Breast epithelium (tissue), 4 donors: ENCODE measurements at regions not wholly inside any gene's neighbourhood (a gene's known extent, or its start where the extent isn't known, plus 50 kb on each side); places are given as distances from the start of the nearest gene placed in this dataset.

Source experiments
- DNase-seq, 2 donors: peaks; one replicate each; pipeline ENCODE4 v3.0.0-alpha.2; 2019; ENCODE audit warnings: low spot score in 2 of 2
- H3K27ac ChIP-seq, 2 donors: fragments of 200-600 bp; sonication (generic) in 1 of 2; one replicate each; pipeline ENCODE4 v1.5.1; 2016 to 2019; ENCODE audit warnings: mild to moderate bottlenecking in 1 of 2
- H3K27me3 ChIP-seq, 2 donors: fragments of 200-600 bp; sonication (generic) in 1 of 2; one replicate each; pipeline versions ENCODE4 v1.5.1 to v1.6.0; 2017 to 2019; ENCODE audit warnings: control low read depth in 1 of 2, mild to moderate bottlenecking in 1 of 2
- H3K36me3 ChIP-seq: fragments of 200-600 bp; one replicate; pipeline ENCODE4 v1.5.1; 2019
- H3K4me1 ChIP-seq, 2 donors: fragments of 200-600 bp; sonication (generic); one replicate each; pipeline ENCODE4 v1.5.1; 2016 to 2019; ENCODE audit warnings: control low read depth in 1 of 2
- H3K4me3 ChIP-seq, 3 donors: fragments of 200-600 bp; sonication (generic); 1 replicate in 2 of 3; 2 replicates in 1 of 3; pipeline ENCODE4 v1.5.1; 2016 to 2019; ENCODE audit warnings: mild to moderate bottlenecking in 3 of 3, moderate library complexity in 2 of 3
- H3K9me3 ChIP-seq, 2 donors: fragments of 200-600 bp; sonication (generic) in 1 of 2; one replicate each; pipeline ENCODE4 v1.5.1; 2016 to 2019; ENCODE audit warnings: control low read depth in 1 of 2
- CTCF ChIP-seq, 3 donors: fragments of 450-650 bp; IDR thresholded peaks; one replicate each; pipeline ENCODE4 v1.5.1; 2016 to 2017; ENCODE audit warnings: antibody characterized with exemption in 3 of 3, mild to moderate bottlenecking in 3 of 3, moderate library complexity in 3 of 3
- POLR2A ChIP-seq: fragments of 450-650 bp; IDR thresholded peaks from one replicate; pipeline ENCODE4 v1.6.1; 2016; ENCODE audit warnings: antibody characterized with exemption, mild to moderate bottlenecking, moderate library complexity
- POLR2AphosphoS5 ChIP-seq, 3 donors: sonication (generic); formaldehyde crosslinking; IDR thresholded peaks; one replicate each; pipeline ENCODE4 v1.6.1; 2017; ENCODE audit warnings: antibody characterized with exemption in 3 of 3
- intact Hi-C: fragments of 100-400 bp; cut with DNase I; formaldehyde crosslinking; loops from one replicate; pipeline ENCODE4 v1.15.1; 2023; ENCODE audit warnings: low total_unique reads

GRCh38 chr9:108022246-108022935 lies 532.8 kb upstream of the KLF4 start:
- no peak overlapping the region for H3K4me3 ChIP-seq
- TF ChIP-seq POLR2AphosphoS5 (IDR thresholded peaks at IDR 0.05): no peak
- TF ChIP-seq CTCF (IDR thresholded peaks at IDR 0.05): no peak
- no peak for TF ChIP-seq POLR2A
- no peak overlapping the region for H3K27ac ChIP-seq
- DNase-seq: no peak
- no peaks in the 10 kb centered on the region for H3K36me3 ChIP-seq
- H3K9me3 ChIP-seq: no peaks in the 10 kb centered on the region
- no peaks in the 10 kb centered on the region for H3K4me1 ChIP-seq
- no peaks in the 10 kb centered on the region for H3K27me3 ChIP-seq
- intact Hi-C loops: no loop called here

- Histone ChIP-seq H3K4me1 (no peaks in the 10 kb centered on the region), H3K9me3 (no peaks in the 10 kb centered on the region), H3K36me3 (no peaks in the 10 kb centered on the region), H3K27me3 (no peaks in the 10 kb centered on the region), H3K4me3 (no peak overlapping the region), H3K27ac (no peak overlapping the region)
- no peak for TF ChIP-seq POLR2A
- no peak for TF ChIP-seq CTCF (IDR thresholded peaks at IDR 0.05)
- TF ChIP-seq POLR2AphosphoS5 (IDR thresholded peaks at IDR 0.05): no peak
- DNase-seq: no peak
- intact Hi-C loops: no loop called here
These were observed 531.6 kb upstream of the KLF4 start for GRCh38 chr9:108021096-108021710.

GRCh38 chr9:108019821-108020220 lies 530.3 kb upstream of the KLF4 start:
- H3K27me3 ChIP-seq: no peaks in the 10 kb centered on the region
- no peaks in the 10 kb centered on the region for H3K4me1 ChIP-seq
- no peak for DNase-seq
- intact Hi-C loops: no loop called here
- H3K27ac ChIP-seq: no peak overlapping the region
- TF ChIP-seq POLR2A: no peak
- no peak for TF ChIP-seq CTCF (IDR thresholded peaks at IDR 0.05)
- TF ChIP-seq POLR2AphosphoS5 (IDR thresholded peaks at IDR 0.05): no peak
- H3K36me3 ChIP-seq: no peaks in the 10 kb centered on the region
- no peak overlapping the region for H3K4me3 ChIP-seq
- H3K9me3 ChIP-seq: no peaks in the 10 kb centered on the region

- H3K36me3 ChIP-seq: no peaks in the 10 kb centered on the region
- intact Hi-C loops: no loop called here
- no peak overlapping the region for H3K4me3 ChIP-seq
- H3K9me3 ChIP-seq: no peaks in the 10 kb centered on the region
- no peak for DNase-seq
- no peaks in the 10 kb centered on the region for H3K27me3 ChIP-seq
- TF ChIP-seq CTCF (IDR thresholded peaks at IDR 0.05) (no peak), POLR2A (no peak), POLR2AphosphoS5 (IDR thresholded peaks at IDR 0.05) (no peak)
- no peaks in the 10 kb centered on the region for H3K4me1 ChIP-seq
- H3K27ac ChIP-seq: no peak overlapping the region
These were observed 528.1 kb upstream of the KLF4 start for GRCh38 chr9:108017671-108018070.

GRCh38 chr9:108016446-108016845 lies 526.9 kb upstream of the KLF4 start:
- no peaks in the 10 kb centered on the region for H3K9me3 ChIP-seq
- H3K4me3 ChIP-seq: no peak overlapping the region
- no peak overlapping the region for H3K27ac ChIP-seq
- H3K4me1 ChIP-seq: no peaks in the 10 kb centered on the region
- intact Hi-C loops: no loop called here
- no peak for TF ChIP-seq POLR2AphosphoS5 (IDR thresholded peaks at IDR 0.05)
- no peak for TF ChIP-seq POLR2A
- no peak for TF ChIP-seq CTCF (IDR thresholded peaks at IDR 0.05)
- no peak for DNase-seq
- H3K36me3 ChIP-seq: no peaks in the 10 kb centered on the region
- H3K27me3 ChIP-seq: no peaks in the 10 kb centered on the region
